ENCODE measurements at regions not wholly inside any gene's neighbourhood (a gene's known extent, or its start where the extent isn't known, plus 50 kb on each side); places are given as distances from the start of the nearest gene placed in this dataset.

DNA sequence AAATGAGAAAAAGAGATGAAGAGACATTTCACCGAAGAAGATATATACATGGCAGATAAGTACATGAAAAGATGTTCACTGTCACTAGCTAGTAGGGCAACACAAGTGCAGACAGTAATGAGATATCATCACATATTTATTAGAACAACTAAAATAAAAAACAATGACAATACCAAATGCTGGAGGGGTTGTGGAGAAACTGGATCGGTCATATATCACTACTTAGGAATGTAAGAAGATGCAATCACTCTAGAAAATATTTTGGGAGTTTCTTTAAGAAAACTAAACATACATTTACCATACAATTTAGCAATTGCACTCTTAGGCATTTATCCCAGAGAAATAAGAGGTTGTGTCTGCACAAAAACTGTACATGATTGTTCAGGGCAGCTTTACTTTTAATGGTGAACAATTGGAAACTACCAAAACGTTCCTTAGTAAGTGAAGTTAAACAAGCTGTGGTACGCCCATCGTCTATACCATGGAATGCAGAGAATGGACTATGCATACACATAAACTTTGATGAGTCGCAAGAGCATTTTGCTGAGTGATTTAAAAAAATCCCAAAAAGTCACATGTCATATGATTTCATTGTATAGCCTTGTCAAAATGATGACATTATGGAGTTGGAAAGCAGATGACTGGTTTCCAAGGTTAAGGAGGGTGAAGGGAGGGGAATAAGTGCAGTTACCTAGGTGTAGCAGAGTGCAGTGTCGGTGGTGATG, 149.0 kb upstream of the UBE3A start:
- intact Hi-C loops (cut with micrococcal nuclease; ENCODE audit: unreplicated experiment): no loop called here
- TF ChIP-seq EZH2phosphoT487 (IDR thresholded peaks at IDR 0.05; ENCODE audit: borderline replicate concordance, low read depth, low read length): no peak
- TF ChIP-seq, protein P1, sequence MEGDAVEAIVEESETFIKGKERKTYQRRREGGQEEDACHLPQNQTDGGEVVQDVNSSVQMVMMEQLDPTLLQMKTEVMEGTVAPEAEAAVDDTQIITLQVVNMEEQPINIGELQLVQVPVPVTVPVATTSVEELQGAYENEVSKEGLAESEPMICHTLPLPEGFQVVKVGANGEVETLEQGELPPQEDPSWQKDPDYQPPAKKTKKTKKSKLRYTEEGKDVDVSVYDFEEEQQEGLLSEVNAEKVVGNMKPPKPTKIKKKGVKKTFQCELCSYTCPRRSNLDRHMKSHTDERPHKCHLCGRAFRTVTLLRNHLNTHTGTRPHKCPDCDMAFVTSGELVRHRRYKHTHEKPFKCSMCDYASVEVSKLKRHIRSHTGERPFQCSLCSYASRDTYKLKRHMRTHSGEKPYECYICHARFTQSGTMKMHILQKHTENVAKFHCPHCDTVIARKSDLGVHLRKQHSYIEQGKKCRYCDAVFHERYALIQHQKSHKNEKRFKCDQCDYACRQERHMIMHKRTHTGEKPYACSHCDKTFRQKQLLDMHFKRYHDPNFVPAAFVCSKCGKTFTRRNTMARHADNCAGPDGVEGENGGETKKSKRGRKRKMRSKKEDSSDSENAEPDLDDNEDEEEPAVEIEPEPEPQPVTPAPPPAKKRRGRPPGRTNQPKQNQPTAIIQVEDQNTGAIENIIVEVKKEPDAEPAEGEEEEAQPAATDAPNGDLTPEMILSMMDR (conservative IDR thresholded peaks at IDR 0.05; ENCODE audit: low read length): no peak
- no TSS peak for BruUV-seq (replicated peaks)
- Histone ChIP-seq H3K9me2 (ENCODE audit: insufficient read depth, low read length) (no peaks in the 10 kb centered on the region), H3K4me3 (ENCODE audit: low read depth, low read length, poor library complexity, severe bottlenecking) (no peak overlapping the region), H3K9me3 (ENCODE audit: low read length) (no peaks in the 10 kb centered on the region), H3K36me3 (ENCODE audit: insufficient read depth, low read length) (no peaks in the 10 kb centered on the region), H4K20me1 (ENCODE audit: insufficient read depth, low read length) (no peaks in the 10 kb centered on the region), H3K79me2 (ENCODE audit: insufficient read depth, low read depth, low read length) (no peaks in the 10 kb centered on the region), H3K4me2 (ENCODE audit: low read length) (no peak overlapping the region), H3K4me1 (ENCODE audit: insufficient read depth, low read length, poor library complexity, severe bottlenecking) (no peaks in the 10 kb centered on the region), H3K27ac (ENCODE audit: low read depth, low read length, poor library complexity, severe bottlenecking) (no peak overlapping the region), H2AFZ (ENCODE audit: low read length) (no peak overlapping the region)
- CTCF ChIA-PET (ENCODE audit: unreplicated experiment): no interaction called here
- POLR2A ChIA-PET: no interaction called here
- DNase-seq (ENCODE audit: low spot score): no peak

DNA sequence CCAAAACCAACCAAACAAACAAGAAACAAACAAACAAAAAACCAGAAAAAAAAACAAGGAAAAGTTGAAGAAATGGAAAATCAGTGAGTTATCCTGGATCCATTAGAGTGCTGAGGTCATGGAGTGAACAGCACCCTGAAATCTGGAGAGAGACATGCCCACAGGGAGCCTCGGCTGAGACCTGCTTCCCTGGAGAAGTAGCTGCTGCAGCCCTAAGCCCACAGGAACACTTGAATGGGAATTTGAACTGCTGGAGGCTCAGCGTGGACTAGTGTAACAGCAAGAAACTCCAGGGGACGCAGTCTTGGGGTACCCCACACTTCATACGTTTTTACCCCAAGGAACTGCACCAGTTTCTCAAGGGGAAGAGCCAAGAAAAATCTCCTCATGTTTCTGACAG, 144.1 kb upstream of the UBE3A start:
- no TSS peak for BruUV-seq (replicated peaks)
- H3K4me1 ChIP-seq (ENCODE audit: insufficient read depth, low read length, poor library complexity, severe bottlenecking): no peaks in the 10 kb centered on the region
- no peaks in the 10 kb centered on the region for H3K36me3 ChIP-seq (ENCODE audit: insufficient read depth, low read length)
- POLR2A ChIA-PET: no interaction called here
- H3K9me2 ChIP-seq (ENCODE audit: insufficient read depth, low read length): no peaks in the 10 kb centered on the region
- no peak overlapping the region for H3K4me2 ChIP-seq (ENCODE audit: low read length)
- H4K20me1 ChIP-seq (ENCODE audit: insufficient read depth, low read length): no peaks in the 10 kb centered on the region
- H3K9me3 ChIP-seq (ENCODE audit: low read length): no peaks in the 10 kb centered on the region
- CTCF ChIA-PET (ENCODE audit: unreplicated experiment): no interaction called here
- intact Hi-C loops (cut with micrococcal nuclease; ENCODE audit: unreplicated experiment): no loop called here
- no peak for TF ChIP-seq EZH2phosphoT487 (IDR thresholded peaks at IDR 0.05; ENCODE audit: borderline replicate concordance, low read depth, low read length)
- TF ChIP-seq, protein P1 (conservative IDR thresholded peaks at IDR 0.05; ENCODE audit: low read length): no peak
- H3K4me3 ChIP-seq (ENCODE audit: low read depth, low read length, poor library complexity, severe bottlenecking): no peak overlapping the region
- H2AFZ ChIP-seq (ENCODE audit: low read length): no peak overlapping the region
- H3K27ac ChIP-seq (ENCODE audit: low read depth, low read length, poor library complexity, severe bottlenecking): no peak overlapping the region
- no peak for DNase-seq (ENCODE audit: low spot score)
- no peaks in the 10 kb centered on the region for H3K79me2 ChIP-seq (ENCODE audit: insufficient read depth, low read depth, low read length)

DNA sequence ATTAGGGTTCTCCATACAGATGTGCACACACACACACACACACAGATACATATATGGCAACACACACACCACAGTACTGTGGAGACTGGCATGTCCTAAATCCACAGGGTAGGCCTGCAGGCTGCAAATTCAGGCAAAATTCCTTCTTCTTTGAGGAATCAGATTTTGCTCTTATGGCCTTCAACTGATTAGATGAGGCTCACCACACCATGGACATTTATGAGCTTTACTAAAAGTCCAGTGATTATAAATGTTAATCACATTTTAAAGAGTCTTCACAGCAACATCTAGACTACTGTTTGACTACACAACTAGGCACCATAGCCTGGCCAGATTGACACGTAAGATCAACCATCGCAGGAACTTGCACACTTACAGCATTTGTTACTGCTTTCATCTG, 140.3 kb upstream of the UBE3A start:
- Histone ChIP-seq H3K4me2 (ENCODE audit: low read length) (no peak overlapping the region), H3K4me3 (ENCODE audit: low read depth, low read length, poor library complexity, severe bottlenecking) (no peak overlapping the region), H3K36me3 (ENCODE audit: insufficient read depth, low read length) (no peaks in the 10 kb centered on the region), H3K27ac (ENCODE audit: low read depth, low read length, poor library complexity, severe bottlenecking) (no peak overlapping the region), H3K79me2 (ENCODE audit: insufficient read depth, low read depth, low read length) (no peaks in the 10 kb centered on the region), H3K4me1 (ENCODE audit: insufficient read depth, low read length, poor library complexity, severe bottlenecking) (no peaks in the 10 kb centered on the region), H3K9me2 (ENCODE audit: insufficient read depth, low read length) (no peaks in the 10 kb centered on the region), H3K9me3 (ENCODE audit: low read length) (no peaks in the 10 kb centered on the region), H2AFZ (ENCODE audit: low read length) (no peak overlapping the region), H4K20me1 (ENCODE audit: insufficient read depth, low read length) (no peaks in the 10 kb centered on the region)
- TF ChIP-seq, protein P1 (conservative IDR thresholded peaks at IDR 0.05; ENCODE audit: low read length): no peak
- no peak for TF ChIP-seq EZH2phosphoT487 (IDR thresholded peaks at IDR 0.05; ENCODE audit: borderline replicate concordance, low read depth, low read length)
- DNase-seq (ENCODE audit: low spot score): no peak
- ChIA-PET CTCF (ENCODE audit: unreplicated experiment) (no interaction called here), POLR2A (no interaction called here)
- BruUV-seq (replicated peaks): no TSS peak
- intact Hi-C loops (cut with micrococcal nuclease; ENCODE audit: unreplicated experiment): no loop called here

All from OCI-LY7 (cell line).